A549 (cell line): ENCODE measurements at regions not wholly inside any gene's neighbourhood (a gene's known extent, or its start where the extent isn't known, plus 50 kb on each side); places are given as distances from the start of the nearest gene placed in this dataset.

Experiments
- ATAC-seq, 2 experiments: fragments of 200-7000 bp in 1 of 2; fragments of >200 bp in 1 of 2; cut with Nextera tagmentation in 1 of 2; cut with Tn5 transposase in 1 of 2; 3 replicates each; pipeline versions ENCODE4 v1.8.0 to v1.9.1; 2018 to 2020; ENCODE audit warnings: mild to moderate bottlenecking in 1 of 2, moderate library complexity in 1 of 2
- CTCF ChIA-PET: fragments of 300-600 bp; sonication (Branson Sonifier 250); formaldehyde crosslinking; extraction: SDS; loops from one replicate; lab custom pipeline; 2021; ENCODE audit warnings: antibody characterized with exemption, inconsistent platforms; lab: Yijun Ruan, JAX
- POLR2A ChIA-PET: fragments of 350-600 bp; formaldehyde crosslinking; extraction: SDS; loops from one replicate; lab custom pipeline; 2021; ENCODE audit warnings: antibody characterized with exemption, inconsistent platforms; lab: Yijun Ruan, JAX
- DNase-seq, 2 experiments: peaks; one replicate each; pipeline versions ENCODE4 v3.0.0 to v3.0.0-alpha.2; 2011 to 2016; ENCODE audit warnings: low read depth in 1 of 2, low spot score in 1 of 2
- FAIRE-seq: peaks from 2 replicates; lab custom pipeline; 2011; peaks lifted over from hg19 to GRCh38; lab: Jason Lieb, UNC
- H3K27ac ChIP-seq, 2 experiments: fragments of >200 bp; sonication (Bioruptor Twin); formaldehyde crosslinking; 3 replicates each; pipeline ENCODE4 v1.5.1; 2016 to 2017
- H3K4me1 ChIP-seq: fragments of >200 bp; sonication (Bioruptor Twin); formaldehyde crosslinking; 3 replicates; pipeline ENCODE4 v1.6.1; 2016
- H3K4me2 ChIP-seq: fragments of >200 bp; sonication (Bioruptor Twin); formaldehyde crosslinking; 3 replicates; pipeline ENCODE4 v1.6.1; 2016
- H3K4me3 ChIP-seq: fragments of >200 bp; sonication (Bioruptor Twin); formaldehyde crosslinking; 3 replicates; pipeline ENCODE4 v1.5.1; 2016
- H3K9me3 ChIP-seq: fragments of >200 bp; sonication (Bioruptor Twin); formaldehyde crosslinking; 3 replicates; pipeline ENCODE4 v1.6.1; 2016
- BCL3 ChIP-seq: fragments of >200 bp; sonication (Bioruptor Twin); formaldehyde crosslinking; IDR thresholded peaks from 3 replicates; pipeline ENCODE4 v1.6.1; 2016
- BHLHE40 ChIP-seq: IDR thresholded peaks from 2 replicates; pipeline ENCODE4 v1.6.1; 2012; ENCODE audit warnings: low read depth, low read length, inconsistent platforms
- CHD4 ChIP-seq: fragments of 200-600 bp; sonication (generic); IDR thresholded peaks from 2 replicates; pipeline ENCODE4 v1.6.1; 2016; ENCODE audit warnings: antibody characterized with exemption, mild to moderate bottlenecking, borderline replicate concordance
- EP300 ChIP-seq, 2 experiments: fragments of >200 bp; sonication (Bioruptor Twin); formaldehyde crosslinking; IDR thresholded peaks; 2 replicates in 1 of 2; 3 replicates in 1 of 2; pipeline ENCODE4 v1.6.1; 2016 to 2017
- FOSL2 ChIP-seq, 2 experiments: fragments of 450-650 bp in 1 of 2; fragments of >200 bp in 1 of 2; sonication (Bioruptor Twin) in 1 of 2; formaldehyde crosslinking; IDR thresholded peaks; 2 replicates each; pipeline versions ENCODE4 v1.5.0 to v1.6.1; 2016 to 2020; ENCODE audit warnings: mild to moderate bottlenecking in 1 of 2, moderate library complexity in 1 of 2
- GATA3 ChIP-seq: IDR thresholded peaks from 2 replicates; pipeline ENCODE4 v1.6.1; 2012; ENCODE audit warnings: borderline replicate concordance
- HMGXB4 ChIP-seq: fragments of 250-450 bp; sonication (Bioruptor Pico); IDR thresholded peaks from 2 replicates; pipeline ENCODE4 v1.5.0; 2021; ENCODE audit warnings: mild to moderate bottlenecking, moderate library complexity, borderline replicate concordance
- HOXA7 ChIP-seq: fragments of 250-450 bp; sonication (Bioruptor Pico); IDR thresholded peaks from 2 replicates; pipeline ENCODE4 v1.5.0; 2020; ENCODE audit warnings: mild to moderate bottlenecking, moderate library complexity
- HOXB13 ChIP-seq: fragments of 250-450 bp; sonication (Bioruptor Pico); IDR thresholded peaks from 2 replicates; pipeline ENCODE4 v1.5.0; 2020; ENCODE audit warnings: low read depth, mild to moderate bottlenecking, moderate library complexity
- JUN ChIP-seq, 2 experiments: fragments of >200 bp; sonication (Bioruptor Twin); formaldehyde crosslinking; IDR thresholded peaks; 2 replicates in 1 of 2; 3 replicates in 1 of 2; pipeline ENCODE4 v1.6.1; 2016 to 2017
- JUNB ChIP-seq: fragments of >200 bp; sonication (Bioruptor Twin); formaldehyde crosslinking; IDR thresholded peaks from 2 replicates; pipeline ENCODE4 v1.6.1; 2016
- KDM1A ChIP-seq: fragments of 200-600 bp; sonication (generic); IDR thresholded peaks from 2 replicates; pipeline ENCODE4 v1.6.1; 2016; ENCODE audit warnings: low read depth, mild to moderate bottlenecking
- MAZ ChIP-seq: fragments of 150-350 bp; IDR thresholded peaks from 2 replicates; pipeline ENCODE4 v1.6.1; 2014; ENCODE audit warnings: antibody characterized with exemption, low read depth, low read length, borderline replicate concordance
- MYC ChIP-seq: IDR thresholded peaks from 2 replicates; pipeline ENCODE4 v1.6.1; 2012; ENCODE audit warnings: mild to moderate bottlenecking, inconsistent platforms, low read length, improper control_type of control experiment, borderline replicate concordance
- NPAS2 ChIP-seq: fragments of 250-450 bp; sonication (Bioruptor Pico); IDR thresholded peaks from 2 replicates; pipeline ENCODE4 v1.8.0; 2022; ENCODE audit warnings: mild to moderate bottlenecking, moderate library complexity, borderline replicate concordance
- PHF8 ChIP-seq: fragments of 200-600 bp; sonication (generic); IDR thresholded peaks from 2 replicates; pipeline ENCODE4 v1.6.1; 2016; ENCODE audit warnings: low read depth, mild to moderate bottlenecking, antibody characterized with exemption, moderate library complexity, borderline replicate concordance
- SREBF2 ChIP-seq: fragments of 450-650 bp; IDR thresholded peaks from 2 replicates; pipeline ENCODE4 v1.6.1; 2014; ENCODE audit warnings: mild to moderate bottlenecking, moderate library complexity
- ZC3H11A ChIP-seq: fragments of 450-650 bp; IDR thresholded peaks from 2 replicates; pipeline ENCODE4 v1.6.1; 2014; ENCODE audit warnings: antibody characterized with exemption, mild to moderate bottlenecking
- ZFP36 ChIP-seq: fragments of 450-650 bp; IDR thresholded peaks from 2 replicates; pipeline ENCODE4 v1.6.1; 2014; ENCODE audit warnings: borderline replicate concordance; ENCODE audit not compliant: partially characterized antibody
- ZSCAN20 ChIP-seq: fragments of 250-450 bp; sonication (Bioruptor Pico); IDR thresholded peaks from 2 replicates; pipeline ENCODE4 v1.8.0; 2022; ENCODE audit warnings: mild to moderate bottlenecking, moderate library complexity
- WGBS: methylation state at CpG from one replicate; pipeline ENCODE4 v1.1.6; 2017; ENCODE audit errors: missing lambda C conversion rate; 5-methylcytosine and 5-hydroxymethylcytosine counted together
- TF ChIP-seq, protein P1 (sequence below): IDR thresholded peaks from 2 replicates; pipeline ENCODE4 v1.6.1; 2012
- TF ChIP-seq, protein P2 (sequence below): IDR thresholded peaks from 2 replicates; pipeline ENCODE4 v1.6.1; 2012

DNA sequence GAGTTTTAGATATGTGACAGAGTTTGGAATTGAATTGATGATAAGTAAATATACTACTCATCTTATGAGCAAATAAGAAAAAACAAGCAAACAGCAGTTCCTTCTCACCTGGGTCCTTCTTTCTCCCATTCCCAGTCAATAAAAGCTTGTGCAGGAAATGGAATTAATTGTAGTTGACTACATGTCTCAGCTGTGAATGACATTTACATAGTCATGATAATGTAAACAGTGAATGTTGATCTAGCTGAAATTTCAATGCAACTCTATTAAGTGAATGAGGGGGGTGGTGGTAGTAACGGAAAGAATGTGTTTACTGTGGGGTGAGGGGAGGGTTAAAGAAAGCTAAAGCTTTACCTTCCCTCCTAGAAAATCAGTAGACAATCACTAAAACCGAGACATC, 76.2 kb downstream of the NFKBIZ start:
- peak overlapping the region; percentile 19; the same call in 1 of the 3 replicates for H3K4me2 ChIP-seq
- peak in 1 of 2 experiments; percentile 53; a peak in 3 of 6 replicates for ATAC-seq
- 11% methylated on average over 2 of the region's 2 CpGs for WGBS
- TF ChIP-seq FOSL2 (IDR thresholded peaks at IDR 0.05) (no peak), FOSL2 (CRISPR knock-in tag; IDR thresholded peaks at IDR 0.05) (peak; percentile 43; the same call in 1 of the 2 replicates), SREBF2 (no peak)
- H3K4me1 ChIP-seq, result peaks cover 36% of the 10 kb centered on the region; the same call in 2 of the 3 replicates
- FAIRE-seq, result no peak
- CTCF ChIA-PET, result no interaction called here
- H3K4me3 ChIP-seq, result no peak overlapping the region
- H3K27ac ChIP-seq, result 0 out of 6 replicates have a peak overlapping the region, but pooled peaks of 1 of the 2 experiments have one; percentile 37
- POLR2A ChIA-PET, result no interaction called here
- no peaks in the 10 kb centered on the region for H3K9me3 ChIP-seq
- DNase-seq, result peak in 1 of 2 experiments; percentile 43

GRCh38 chr3:101926594-101927105, 77.3 kb downstream of the NFKBIZ start:
- FAIRE-seq (no peak), DNase-seq (no peak), ATAC-seq (no peak)
- no peak for TF ChIP-seq CHD4
- no peak for TF ChIP-seq JUN (IDR thresholded peaks at IDR 0.05)
- no peak for TF ChIP-seq MYC
- TF ChIP-seq KDM1A, result no peak
- TF ChIP-seq, protein P1, sequence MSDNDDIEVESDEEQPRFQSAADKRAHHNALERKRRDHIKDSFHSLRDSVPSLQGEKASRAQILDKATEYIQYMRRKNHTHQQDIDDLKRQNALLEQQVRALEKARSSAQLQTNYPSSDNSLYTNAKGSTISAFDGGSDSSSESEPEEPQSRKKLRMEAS, result no peak
- no peak for TF ChIP-seq GATA3
- TF ChIP-seq ZFP36, result no peak
- no peak for TF ChIP-seq PHF8
- TF ChIP-seq BCL3, result no peak
- no peak for TF ChIP-seq MAZ
- Histone ChIP-seq H3K4me2 (no peak overlapping the region), H3K27ac (peak overlapping the region in 1 of 2 experiments; percentile 36; a peak in 2 of 6 replicates), H3K9me3 (no peaks in the 10 kb centered on the region), H3K4me1 (peaks cover 36% of the 10 kb centered on the region; the same call in 2 of the 3 replicates), H3K4me3 (no peak overlapping the region)
- WGBS, result 66% methylated on average over 7 of the region's 7 CpGs
- ChIA-PET POLR2A (no interaction called here), CTCF (no interaction called here)

DNA sequence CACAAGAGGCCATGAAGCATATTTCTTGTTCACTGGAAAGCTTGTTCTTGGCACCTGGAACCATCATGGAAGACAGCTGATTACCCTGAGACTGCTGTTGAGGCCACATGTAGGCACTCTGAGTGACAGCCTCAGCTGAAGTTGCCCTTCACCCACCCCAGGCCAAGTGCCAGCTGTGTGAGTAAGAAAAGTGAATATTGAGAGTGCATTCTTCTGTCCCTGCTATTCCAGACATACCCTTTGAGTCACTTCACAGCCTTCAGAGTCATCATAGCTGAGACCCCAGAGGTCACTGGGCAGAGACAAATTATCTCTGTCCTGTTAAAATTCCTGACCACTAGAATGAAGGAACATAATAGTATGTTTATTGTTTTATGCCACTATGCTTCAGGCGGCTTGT, 79.6 kb downstream of the NFKBIZ start:
- 68% methylated on average over 1 of the region's 1 CpG for WGBS
- POLR2A ChIA-PET, result interaction anchor here (1.1 kb wide), 1 partner anchor 79 kb away, joined by 5 read pairs; the partner anchor contains the start of gene NFKBIZ
- TF ChIP-seq HOXB13 (CRISPR knock-in tag), result no peak
- no peak for TF ChIP-seq FOSL2 (IDR thresholded peaks at IDR 0.05)
- TF ChIP-seq FOSL2 (CRISPR knock-in tag; IDR thresholded peaks at IDR 0.05), result peak; percentile 56
- TF ChIP-seq GATA3, result 0 out of 2 replicates have a peak, but pooled peaks have one; percentile 28
- TF ChIP-seq JUNB, result peak; percentile 54

GRCh38 chr3:101931081-101931480, 81.8 kb downstream of the NFKBIZ start:
- peaks cover 24% of the 10 kb centered on the region; the same call in 2 of the 3 replicates for H3K4me1 ChIP-seq
- 91% methylated on average over 1 of the region's 1 CpG for WGBS
- no peaks in the 10 kb centered on the region for H3K9me3 ChIP-seq
- POLR2A ChIA-PET, result no interaction called here
- FAIRE-seq, result no peak
- ATAC-seq, result no peak
- CTCF ChIA-PET, result interaction anchor here (1.2 kb wide), 1 partner anchor 294 kb away, joined by 3 read pairs; no protein-coding TSS in a partner anchor
- no peak overlapping the region for H3K27ac ChIP-seq
- no peak overlapping the region for H3K4me2 ChIP-seq
- H3K4me3 ChIP-seq, result no peak overlapping the region
- no peak for DNase-seq
- no peak for TF ChIP-seq BHLHE40
- no peak for TF ChIP-seq NPAS2 (CRISPR knock-in tag)
- TF ChIP-seq HMGXB4 (CRISPR knock-in tag), result no peak
- no peak for TF ChIP-seq GATA3
- no peak for TF ChIP-seq HOXA7 (CRISPR knock-in tag)
- TF ChIP-seq, protein P2, sequence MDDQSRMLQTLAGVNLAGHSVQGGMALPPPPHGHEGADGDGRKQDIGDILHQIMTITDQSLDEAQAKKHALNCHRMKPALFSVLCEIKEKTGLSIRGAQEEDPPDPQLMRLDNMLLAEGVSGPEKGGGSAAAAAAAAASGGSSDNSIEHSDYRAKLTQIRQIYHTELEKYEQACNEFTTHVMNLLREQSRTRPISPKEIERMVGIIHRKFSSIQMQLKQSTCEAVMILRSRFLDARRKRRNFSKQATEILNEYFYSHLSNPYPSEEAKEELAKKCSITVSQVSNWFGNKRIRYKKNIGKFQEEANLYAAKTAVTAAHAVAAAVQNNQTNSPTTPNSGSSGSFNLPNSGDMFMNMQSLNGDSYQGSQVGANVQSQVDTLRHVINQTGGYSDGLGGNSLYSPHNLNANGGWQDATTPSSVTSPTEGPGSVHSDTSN, result no peak
- TF ChIP-seq ZC3H11A, result no peak
- TF ChIP-seq JUNB, result no peak
- no peak for TF ChIP-seq EP300 (IDR thresholded peaks at IDR 0.05)
- no peak for TF ChIP-seq PHF8
- TF ChIP-seq ZSCAN20, result no peak

More for the DNA sequence above, 79.6 kb downstream of the NFKBIZ start:
- CTCF ChIA-PET, result interaction anchor here (0.6 to 0.9 kb wide), 4 partner anchors 8 to 115 kb away, joined by 3 to 6 read pairs (median 3); no protein-coding TSS in a partner anchor
- Histone ChIP-seq H3K4me1 (peaks cover 36% of the 10 kb centered on the region; the same call in 2 of the 3 replicates), H3K9me3 (no peaks in the 10 kb centered on the region), H3K4me3 (no peak overlapping the region), H3K4me2 (peak overlapping the region; percentile 4; the same call in 2 of the 3 replicates), H3K27ac (peak overlapping the region; percentile 33 to 68; a peak in 4 of 6 replicates)
- FAIRE-seq (no peak), ATAC-seq (peak; percentile 68 to 79), DNase-seq (peak in 1 of 2 experiments; percentile 51)
